Karpas-422 (cell line): ENCODE measurements at regions not wholly inside any gene's neighbourhood (a gene's known extent, or its start where the extent isn't known, plus 50 kb on each side); places are given as distances from the start of the nearest gene placed in this dataset.

Experiments
- DNase-seq: peaks from one replicate; pipeline ENCODE4 v3.0.0-alpha.2; 2015
- H2AFZ ChIP-seq: fragments of 200-600 bp; sonication (generic); 2 replicates; pipeline ENCODE4 v1.6.1; 2014; ENCODE audit warnings: antibody characterized with exemption, low read length, mixed read lengths
- H3K27ac ChIP-seq: fragments of 200-600 bp; sonication (generic); 2 replicates; pipeline ENCODE4 v1.5.1; 2014; ENCODE audit warnings: mild to moderate bottlenecking, low read length, moderate library complexity
- H3K27me3 ChIP-seq: fragments of 200-600 bp; sonication (generic); 2 replicates; pipeline ENCODE4 v1.6.1; 2014; ENCODE audit warnings: low read length, mixed read lengths
- H3K36me3 ChIP-seq: fragments of 200-600 bp; sonication (generic); 2 replicates; pipeline ENCODE4 v1.6.1; 2014; ENCODE audit warnings: low read length, mixed read lengths; ENCODE audit not compliant: insufficient read depth
- H3K4me1 ChIP-seq: fragments of 200-600 bp; sonication (generic); 2 replicates; pipeline ENCODE4 v1.6.1; 2014; ENCODE audit warnings: mild to moderate bottlenecking, low read length, mixed read lengths
- H3K4me2 ChIP-seq: fragments of 200-600 bp; sonication (generic); 2 replicates; pipeline ENCODE4 v1.6.1; 2014; ENCODE audit warnings: low read length, low read depth, mild to moderate bottlenecking; ENCODE audit not compliant: poor library complexity, severe bottlenecking
- H3K4me3 ChIP-seq: fragments of 200-600 bp; sonication (generic); 2 replicates; pipeline ENCODE4 v1.5.1; 2014; ENCODE audit warnings: mild to moderate bottlenecking, antibody characterized with exemption, low read length, mixed read lengths
- H3K79me2 ChIP-seq: fragments of 200-600 bp; sonication (generic); 2 replicates; pipeline ENCODE4 v1.6.1; 2014; ENCODE audit warnings: mild to moderate bottlenecking, low read length, mixed read lengths
- H3K9ac ChIP-seq: fragments of 200-600 bp; sonication (generic); 2 replicates; pipeline ENCODE4 v1.6.0; 2014; ENCODE audit warnings: low read length
- H3K9me2 ChIP-seq: fragments of 200-600 bp; sonication (generic), shearing (Covaris generic); replicated peaks from 2 replicates; pipeline ENCODE4 v1.6.0; 2014; ENCODE audit warnings: mild to moderate bottlenecking, low read length, moderate library complexity; ENCODE audit not compliant: insufficient read depth
- H3K9me3 ChIP-seq: fragments of 300-700, 200-600 bp; sonication (generic); 2 replicates; pipeline ENCODE4 v1.6.1; 2014; ENCODE audit warnings: low read length, mixed read lengths
- H4K20me1 ChIP-seq: fragments of 200-600 bp; sonication (generic); 2 replicates; pipeline ENCODE4 v1.6.1; 2014; ENCODE audit warnings: mild to moderate bottlenecking, antibody characterized with exemption, low read length, low read depth; ENCODE audit not compliant: insufficient read depth

- H3K4me2 ChIP-seq: no peak overlapping the region
- H2AFZ ChIP-seq: no peak overlapping the region
- H3K79me2 ChIP-seq: no peaks in the 10 kb centered on the region
- no peak overlapping the region for H3K4me3 ChIP-seq
- H3K9me3 ChIP-seq: no peaks in the 10 kb centered on the region
- H3K9me2 ChIP-seq: no peaks in the 10 kb centered on the region
- DNase-seq: no peak
- H3K36me3 ChIP-seq: no peaks in the 10 kb centered on the region
- no peaks in the 10 kb centered on the region for H4K20me1 ChIP-seq
- no peaks in the 10 kb centered on the region for H3K4me1 ChIP-seq
- H3K27me3 ChIP-seq: no peaks in the 10 kb centered on the region
- no peak overlapping the region for H3K9ac ChIP-seq
- H3K27ac ChIP-seq: no peak overlapping the region
These were observed 122.9 kb upstream of the CTNNB1 start for GRCh38 chr3:41076399-41076798.

DNA sequence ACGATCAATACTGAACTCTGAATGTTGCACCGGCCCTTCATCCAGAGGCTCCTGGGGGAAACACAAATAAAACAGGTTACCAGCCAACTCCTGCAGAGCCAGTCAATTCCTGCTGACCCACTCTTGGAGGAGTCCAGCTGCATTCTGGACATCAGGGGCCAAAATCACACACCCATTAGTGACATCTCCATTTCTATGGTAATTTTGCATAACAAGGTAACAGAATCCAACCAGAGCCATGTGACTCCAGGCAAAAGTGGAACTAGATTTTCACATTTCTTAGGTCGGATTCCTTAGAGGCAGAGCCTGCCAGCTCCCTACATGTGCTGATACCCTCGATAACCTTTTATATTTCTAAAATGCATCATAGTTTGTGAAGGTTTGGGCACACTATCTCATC, 119.2 kb upstream of the CTNNB1 start:
- H3K27ac ChIP-seq: no peak overlapping the region
- H4K20me1 ChIP-seq: no peaks in the 10 kb centered on the region
- H3K36me3 ChIP-seq: no peaks in the 10 kb centered on the region
- no peaks in the 10 kb centered on the region for H3K9me2 ChIP-seq
- no peaks in the 10 kb centered on the region for H3K9me3 ChIP-seq
- DNase-seq: no peak
- H3K4me3 ChIP-seq: no peak overlapping the region
- H3K9ac ChIP-seq: no peak overlapping the region
- no peak overlapping the region for H2AFZ ChIP-seq
- H3K4me1 ChIP-seq: no peaks in the 10 kb centered on the region
- H3K4me2 ChIP-seq: no peak overlapping the region
- no peaks in the 10 kb centered on the region for H3K27me3 ChIP-seq
- no peaks in the 10 kb centered on the region for H3K79me2 ChIP-seq

GRCh38 chr3:41088882-41089281, 110.4 kb upstream of the CTNNB1 start:
- Histone ChIP-seq H3K9me2 (no peaks in the 10 kb centered on the region), H3K4me3 (no peak overlapping the region), H3K27ac (no peak overlapping the region), H3K9me3 (no peaks in the 10 kb centered on the region), H3K36me3 (no peaks in the 10 kb centered on the region), H2AFZ (no peak overlapping the region), H3K9ac (no peak overlapping the region), H3K79me2 (no peaks in the 10 kb centered on the region), H3K4me2 (no peak overlapping the region), H3K27me3 (no peaks in the 10 kb centered on the region), H3K4me1 (no peaks in the 10 kb centered on the region), H4K20me1 (no peaks in the 10 kb centered on the region)
- no peak for DNase-seq

- Histone ChIP-seq H3K4me3 (no peak overlapping the region), H2AFZ (no peak overlapping the region), H3K4me2 (no peak overlapping the region), H3K36me3 (no peaks in the 10 kb centered on the region), H3K9me3 (no peaks in the 10 kb centered on the region), H3K9ac (no peak overlapping the region), H3K27ac (no peak overlapping the region), H3K79me2 (no peaks in the 10 kb centered on the region), H3K27me3 (no peaks in the 10 kb centered on the region), H3K4me1 (no peaks in the 10 kb centered on the region), H3K9me2 (no peaks in the 10 kb centered on the region), H4K20me1 (no peaks in the 10 kb centered on the region)
- no peak for DNase-seq
These were observed 109.7 kb upstream of the CTNNB1 start for GRCh38 chr3:41089566-41089965.

DNA sequence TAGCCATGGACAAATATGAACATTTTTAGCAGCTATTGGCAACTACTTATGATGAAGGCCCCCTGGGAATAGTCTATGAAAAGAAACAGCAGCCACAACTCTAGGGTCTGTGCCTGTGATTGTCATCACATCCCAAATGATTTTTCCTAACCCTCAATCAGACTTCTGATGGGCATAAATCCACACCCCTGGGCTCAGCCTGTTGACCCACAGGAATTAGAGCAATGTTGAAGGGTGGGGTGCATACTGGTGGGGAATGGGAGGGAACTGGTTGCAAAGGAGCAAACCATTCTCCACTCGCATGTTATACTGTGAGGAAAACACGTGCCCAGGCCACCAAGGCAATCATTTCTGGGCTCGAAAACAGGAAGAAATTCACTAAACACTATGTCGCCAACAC, 106.5 kb upstream of the CTNNB1 start:
- no peak overlapping the region for H3K4me2 ChIP-seq
- H3K27ac ChIP-seq: no peak overlapping the region
- no peak for DNase-seq
- no peak overlapping the region for H2AFZ ChIP-seq
- H3K9me3 ChIP-seq: no peaks in the 10 kb centered on the region
- no peaks in the 10 kb centered on the region for H3K4me1 ChIP-seq
- no peaks in the 10 kb centered on the region for H3K9me2 ChIP-seq
- no peak overlapping the region for H3K9ac ChIP-seq
- H4K20me1 ChIP-seq: no peaks in the 10 kb centered on the region
- no peaks in the 10 kb centered on the region for H3K27me3 ChIP-seq
- no peak overlapping the region for H3K4me3 ChIP-seq
- H3K79me2 ChIP-seq: no peaks in the 10 kb centered on the region
- H3K36me3 ChIP-seq: no peaks in the 10 kb centered on the region

- Histone ChIP-seq H3K9ac (no peak overlapping the region), H4K20me1 (no peaks in the 10 kb centered on the region), H3K36me3 (no peaks in the 10 kb centered on the region), H3K4me3 (no peak overlapping the region), H3K79me2 (no peaks in the 10 kb centered on the region), H3K9me2 (no peaks in the 10 kb centered on the region), H3K27me3 (no peaks in the 10 kb centered on the region), H2AFZ (no peak overlapping the region), H3K9me3 (no peaks in the 10 kb centered on the region), H3K4me2 (no peak overlapping the region), H3K4me1 (no peaks in the 10 kb centered on the region), H3K27ac (no peak overlapping the region)
- no peak for DNase-seq
These were observed 105.8 kb upstream of the CTNNB1 start for GRCh38 chr3:41093476-41093875.

DNA sequence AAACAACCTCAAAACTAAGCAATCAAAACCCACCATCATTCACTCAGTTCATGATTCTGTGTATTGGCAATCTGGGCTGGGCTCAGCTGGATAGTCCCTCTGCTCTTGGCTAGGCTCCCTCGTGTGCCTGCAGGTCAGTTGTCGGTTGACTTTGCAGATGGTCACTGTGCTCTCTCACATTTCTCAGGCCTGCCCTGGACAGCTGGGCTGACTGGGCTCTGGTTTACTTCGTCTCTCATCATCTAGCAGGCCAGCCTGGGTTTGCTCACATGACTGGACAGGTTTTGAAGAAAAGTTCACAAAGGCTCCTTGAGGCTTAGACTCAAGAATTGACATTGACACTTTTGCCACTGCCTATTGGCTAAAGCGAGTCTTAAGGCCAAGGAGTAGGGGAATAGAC, 105.0 kb upstream of the CTNNB1 start:
- no peak overlapping the region for H3K4me3 ChIP-seq

GRCh38 chr3:41095702-41096101, 103.6 kb upstream of the CTNNB1 start:
- Histone ChIP-seq H3K27me3 (no peaks in the 10 kb centered on the region), H3K27ac (no peak overlapping the region), H3K9ac (no peak overlapping the region), H3K4me3 (no peak overlapping the region), H3K4me1 (no peaks in the 10 kb centered on the region), H3K36me3 (no peaks in the 10 kb centered on the region), H2AFZ (no peak overlapping the region), H3K4me2 (no peak overlapping the region), H4K20me1 (no peaks in the 10 kb centered on the region), H3K79me2 (no peaks in the 10 kb centered on the region), H3K9me3 (no peaks in the 10 kb centered on the region), H3K9me2 (no peaks in the 10 kb centered on the region)
- DNase-seq: no peak

More for the DNA sequence above, 105.0 kb upstream of the CTNNB1 start:
- H3K27me3 ChIP-seq: no peaks in the 10 kb centered on the region
- H3K79me2 ChIP-seq: no peaks in the 10 kb centered on the region
- no peaks in the 10 kb centered on the region for H3K4me1 ChIP-seq
- no peaks in the 10 kb centered on the region for H3K9me3 ChIP-seq
- H3K27ac ChIP-seq: no peak overlapping the region
- no peak overlapping the region for H3K9ac ChIP-seq
- no peaks in the 10 kb centered on the region for H3K36me3 ChIP-seq
- no peaks in the 10 kb centered on the region for H3K9me2 ChIP-seq
- no peak overlapping the region for H3K4me2 ChIP-seq
- no peak overlapping the region for H2AFZ ChIP-seq
- H4K20me1 ChIP-seq: no peaks in the 10 kb centered on the region
- DNase-seq: no peak

GRCh38 chr3:41097896-41098496, 101.3 kb upstream of the CTNNB1 start:
- Histone ChIP-seq H3K9me2 (no peaks in the 10 kb centered on the region), H3K27ac (no peak overlapping the region), H3K36me3 (no peaks in the 10 kb centered on the region), H3K9me3 (no peaks in the 10 kb centered on the region), H4K20me1 (no peaks in the 10 kb centered on the region), H3K4me3 (no peak overlapping the region), H3K9ac (no peak overlapping the region), H3K4me2 (no peak overlapping the region), H3K27me3 (no peaks in the 10 kb centered on the region), H3K79me2 (no peaks in the 10 kb centered on the region), H2AFZ (no peak overlapping the region), H3K4me1 (no peaks in the 10 kb centered on the region)
- DNase-seq: no peak
